ENCODE measurements at regions not wholly inside any gene's neighbourhood (a gene's known extent, or its start where the extent isn't known, plus 50 kb on each side); places are given as distances from the start of the nearest gene placed in this dataset.

DNA sequence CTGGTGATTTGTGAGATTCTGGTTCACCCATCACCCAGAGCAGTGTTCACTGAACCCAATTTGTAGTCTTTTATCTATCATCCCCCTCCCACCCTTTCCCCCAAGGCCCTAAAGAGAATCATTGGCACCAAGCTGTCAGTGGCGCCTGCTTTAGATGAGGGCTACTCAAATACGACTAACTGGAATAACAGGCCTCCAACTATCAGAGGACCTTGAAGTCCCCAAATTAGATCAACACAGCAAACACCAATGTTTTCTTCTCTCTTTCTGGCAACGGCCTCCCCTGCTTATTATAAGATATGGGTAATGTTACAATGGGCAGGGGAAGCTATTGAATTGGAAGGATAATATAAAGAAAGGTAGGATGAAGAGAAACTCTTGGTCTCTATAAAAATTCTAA, 232.3 kb downstream of the SCG2 start:
- no peak overlapping the region for H4K91ac ChIP-seq (replicated peaks; ENCODE audit: insufficient read length, low read length)
- 91% methylated on average over 3 of the region's 3 CpGs; no CpG with 5 or more reads in 1 of the 2 experiments for WGBS, 2 experiments (ENCODE audit: extremely low coverage in 1 of 2, insufficient coverage in 1 of 2, insufficient read length in 1 of 2, insufficient replicate concordance in 2 of 2, low coverage in 1 of 2, low lambda C conversion rate in 2 of 2, missing lambda C conversion rate in 1 of 2)
- H2BK15ac ChIP-seq (ENCODE audit: low read length), result no peak overlapping the region
- H3K36me3 ChIP-seq (ENCODE audit: control insufficient read depth in 2 of 4, insufficient read depth in 4 of 4, low read length in 3 of 4), result no peaks in the 10 kb centered on the region
- no peak overlapping the region for H3K56ac ChIP-seq (replicated peaks; ENCODE audit: insufficient read length, low read depth, low read length)
- no peak overlapping the region for H3K14ac ChIP-seq (ENCODE audit: insufficient read length)
- H2BK20ac ChIP-seq (ENCODE audit: low read length), result no peak overlapping the region
- H3K23ac ChIP-seq (ENCODE audit: insufficient read length), result no peak overlapping the region
- H3K79me1 ChIP-seq (ENCODE audit: low read depth, low read length), result no peaks in the 10 kb centered on the region
- no peaks in the 10 kb centered on the region for H3K79me2 ChIP-seq (ENCODE audit: control insufficient read depth in 1 of 2, insufficient read depth in 2 of 2, low read length in 2 of 2)
- H2BK5ac ChIP-seq (ENCODE audit: low read depth, low read length), result no peak overlapping the region
- no peak overlapping the region for H4K8ac ChIP-seq (ENCODE audit: extremely low read depth, insufficient read depth, low read length)
- no peaks in the 10 kb centered on the region for H3K4me1 ChIP-seq (replicated peaks in 1 of 4; ENCODE audit: control insufficient read depth in 3 of 4, insufficient read depth in 4 of 4, low read length in 3 of 4)
- no peak overlapping the region for H2BK120ac ChIP-seq (replicated peaks; ENCODE audit: low read depth, low read length)
- H3K4me2 ChIP-seq (ENCODE audit: insufficient read depth in 1 of 2, low read depth in 2 of 2, low read length in 2 of 2), result no peak overlapping the region
- no peak overlapping the region for H3K9ac ChIP-seq (replicated peaks in 1 of 4; ENCODE audit: extremely low read depth in 1 of 4, low read depth in 3 of 4, low read length in 3 of 4)
- no peaks in the 10 kb centered on the region for H4K20me1 ChIP-seq (replicated peaks in 1 of 2; ENCODE audit: control insufficient read depth in 1 of 2, insufficient read depth in 2 of 2, low read length in 2 of 2)
- no peak overlapping the region for H3K18ac ChIP-seq (ENCODE audit: extremely low read depth, low read length)
- H2BK12ac ChIP-seq (ENCODE audit: low read depth, low read length), result no peak overlapping the region
- no peak overlapping the region for H3K4ac ChIP-seq (replicated peaks; ENCODE audit: insufficient read length, low read depth, low read length)
- H3K9me3 ChIP-seq (ENCODE audit: insufficient read depth in 2 of 2, low read depth in 1 of 2, low read length in 1 of 2), result no peaks in the 10 kb centered on the region
- DNase-seq (ENCODE audit: low read depth in 1 of 2, low spot score in 2 of 2) (no peak), FAIRE-seq (no peak)
- no peaks in the 10 kb centered on the region for H3K23me2 ChIP-seq (ENCODE audit: low read depth, low read length)
- H4K5ac ChIP-seq (ENCODE audit: insufficient read length, low read depth, low read length), result no peak overlapping the region
- no peaks in the 10 kb centered on the region for H3K27me3 ChIP-seq (replicated peaks in 1 of 4; ENCODE audit: control insufficient read depth in 3 of 4, extremely low read depth in 1 of 4, insufficient read depth in 3 of 4, low read length in 3 of 4)
- CTCF ChIA-PET (ENCODE audit: partially characterized antibody), result no interaction called here
- POLR2A ChIA-PET (ENCODE audit: partially characterized antibody), result no interaction called here
- no peak overlapping the region for H2AFZ ChIP-seq (ENCODE audit: low read length)
- H2AK5ac ChIP-seq (ENCODE audit: low read depth, low read length), result no peak overlapping the region
- H3K4me3 ChIP-seq (ENCODE audit: extremely low read depth in 1 of 4, insufficient read depth in 2 of 4, low read depth in 3 of 4, low read length in 4 of 4), result no peak overlapping the region
- H3K27ac ChIP-seq (ENCODE audit: low read depth, low read length), result no peak overlapping the region
- TF ChIP-seq BRCA1 (IDR thresholded peaks at IDR 0.05; ENCODE audit: low read depth, low read length) (no peak), SIX5 (IDR thresholded peaks at IDR 0.05; ENCODE audit: low read depth, low read length) (no peak), BCL11A (IDR thresholded peaks at IDR 0.05; ENCODE audit: low read depth in 2 of 2, low read length in 2 of 2) (no peak), CREB1 (IDR thresholded peaks at IDR 0.05) (no peak), SAP30 (IDR thresholded peaks at IDR 0.05; ENCODE audit: insufficient read depth, insufficient replicate concordance, low read length) (no peak), KDM5A (IDR thresholded peaks at IDR 0.05; ENCODE audit: low read length) (no peak), CHD1 (IDR thresholded peaks at IDR 0.05; ENCODE audit: low read depth, low read length) (no peak), NANOG (IDR thresholded peaks at IDR 0.05; ENCODE audit: insufficient read depth, low read depth, low read length, poor library complexity, severe bottlenecking) (no peak), SP2 (IDR thresholded peaks at IDR 0.05; ENCODE audit: low read length) (no peak), TEAD4 (IDR thresholded peaks at IDR 0.05; ENCODE audit: low read depth, low read length) (no peak), SIN3A (conservative IDR thresholded peaks at IDR 0.05 in 1 of 2, IDR thresholded peaks at IDR 0.05 in 1 of 2; ENCODE audit: low read depth in 1 of 2, low read length in 2 of 2) (no peak)
- TF ChIP-seq, protein P1, sequence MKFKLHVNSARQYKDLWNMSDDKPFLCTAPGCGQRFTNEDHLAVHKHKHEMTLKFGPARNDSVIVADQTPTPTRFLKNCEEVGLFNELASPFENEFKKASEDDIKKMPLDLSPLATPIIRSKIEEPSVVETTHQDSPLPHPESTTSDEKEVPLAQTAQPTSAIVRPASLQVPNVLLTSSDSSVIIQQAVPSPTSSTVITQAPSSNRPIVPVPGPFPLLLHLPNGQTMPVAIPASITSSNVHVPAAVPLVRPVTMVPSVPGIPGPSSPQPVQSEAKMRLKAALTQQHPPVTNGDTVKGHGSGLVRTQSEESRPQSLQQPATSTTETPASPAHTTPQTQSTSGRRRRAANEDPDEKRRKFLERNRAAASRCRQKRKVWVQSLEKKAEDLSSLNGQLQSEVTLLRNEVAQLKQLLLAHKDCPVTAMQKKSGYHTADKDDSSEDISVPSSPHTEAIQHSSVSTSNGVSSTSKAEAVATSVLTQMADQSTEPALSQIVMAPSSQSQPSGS (IDR thresholded peaks at IDR 0.05; ENCODE audit: low read length), result no peak
- TF ChIP-seq, protein P2, sequence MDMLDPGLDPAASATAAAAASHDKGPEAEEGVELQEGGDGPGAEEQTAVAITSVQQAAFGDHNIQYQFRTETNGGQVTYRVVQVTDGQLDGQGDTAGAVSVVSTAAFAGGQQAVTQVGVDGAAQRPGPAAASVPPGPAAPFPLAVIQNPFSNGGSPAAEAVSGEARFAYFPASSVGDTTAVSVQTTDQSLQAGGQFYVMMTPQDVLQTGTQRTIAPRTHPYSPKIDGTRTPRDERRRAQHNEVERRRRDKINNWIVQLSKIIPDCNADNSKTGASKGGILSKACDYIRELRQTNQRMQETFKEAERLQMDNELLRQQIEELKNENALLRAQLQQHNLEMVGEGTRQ (IDR thresholded peaks at IDR 0.05; ENCODE audit: low read length), result no peak

All from H1 (cell line).